GM12865 (cell line): ENCODE measurements at regions not wholly inside any gene's neighbourhood (a gene's known extent, or its start where the extent isn't known, plus 50 kb on each side); places are given as distances from the start of the nearest gene placed in this dataset.

Experiments
- DNase-seq: peaks from one replicate; pipeline ENCODE4 v3.0.0; 2010; ENCODE audit warnings: low read depth
- H3K4me3 ChIP-seq: 2 replicates; pipeline ENCODE4 v1.5.1; 2011; ENCODE audit warnings: mild to moderate bottlenecking, low read depth, low read length, control low read depth
- TF ChIP-seq, protein P1 (sequence below): IDR thresholded peaks from 2 replicates; pipeline ENCODE4 v1.5.1; 2011; ENCODE audit warnings: low read length, control low read depth, low read depth, inconsistent platforms; ENCODE audit not compliant: insufficient read depth; ENCODE audit errors: missing control alignments

DNA sequence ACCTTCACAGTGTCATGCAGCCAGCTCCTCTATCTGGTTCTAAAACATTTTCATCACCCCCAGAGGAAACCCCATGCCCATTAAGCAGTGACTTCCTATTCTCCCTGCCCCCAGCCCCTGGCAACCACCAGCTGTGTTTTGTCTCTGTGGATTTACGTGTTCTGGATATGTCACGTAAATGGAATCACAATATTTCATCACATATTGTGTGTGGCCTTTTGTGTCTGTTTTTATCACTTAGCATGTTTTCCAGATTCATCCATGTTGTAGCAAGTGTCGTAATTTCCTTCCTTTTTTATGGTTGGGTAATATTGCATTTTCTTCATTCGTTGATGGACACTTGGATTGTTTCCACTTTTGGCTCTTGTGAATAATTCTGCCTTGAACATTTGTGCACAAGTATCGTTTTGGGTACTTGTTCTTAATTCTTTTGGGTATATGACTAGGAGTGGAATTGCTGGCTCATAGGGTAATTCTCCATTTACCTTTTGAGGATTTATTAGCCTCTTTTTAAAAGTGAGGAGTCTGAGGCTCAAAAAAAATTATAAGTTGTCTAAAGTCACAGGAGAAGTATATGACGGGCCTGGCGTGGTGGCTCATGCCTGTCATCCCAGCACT is 127.0 kb downstream of the MRPS6 start:
- DNase-seq: no peak
- H3K4me3 ChIP-seq: no peak overlapping the region
- TF ChIP-seq, protein P1, sequence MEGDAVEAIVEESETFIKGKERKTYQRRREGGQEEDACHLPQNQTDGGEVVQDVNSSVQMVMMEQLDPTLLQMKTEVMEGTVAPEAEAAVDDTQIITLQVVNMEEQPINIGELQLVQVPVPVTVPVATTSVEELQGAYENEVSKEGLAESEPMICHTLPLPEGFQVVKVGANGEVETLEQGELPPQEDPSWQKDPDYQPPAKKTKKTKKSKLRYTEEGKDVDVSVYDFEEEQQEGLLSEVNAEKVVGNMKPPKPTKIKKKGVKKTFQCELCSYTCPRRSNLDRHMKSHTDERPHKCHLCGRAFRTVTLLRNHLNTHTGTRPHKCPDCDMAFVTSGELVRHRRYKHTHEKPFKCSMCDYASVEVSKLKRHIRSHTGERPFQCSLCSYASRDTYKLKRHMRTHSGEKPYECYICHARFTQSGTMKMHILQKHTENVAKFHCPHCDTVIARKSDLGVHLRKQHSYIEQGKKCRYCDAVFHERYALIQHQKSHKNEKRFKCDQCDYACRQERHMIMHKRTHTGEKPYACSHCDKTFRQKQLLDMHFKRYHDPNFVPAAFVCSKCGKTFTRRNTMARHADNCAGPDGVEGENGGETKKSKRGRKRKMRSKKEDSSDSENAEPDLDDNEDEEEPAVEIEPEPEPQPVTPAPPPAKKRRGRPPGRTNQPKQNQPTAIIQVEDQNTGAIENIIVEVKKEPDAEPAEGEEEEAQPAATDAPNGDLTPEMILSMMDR: no peak

DNA sequence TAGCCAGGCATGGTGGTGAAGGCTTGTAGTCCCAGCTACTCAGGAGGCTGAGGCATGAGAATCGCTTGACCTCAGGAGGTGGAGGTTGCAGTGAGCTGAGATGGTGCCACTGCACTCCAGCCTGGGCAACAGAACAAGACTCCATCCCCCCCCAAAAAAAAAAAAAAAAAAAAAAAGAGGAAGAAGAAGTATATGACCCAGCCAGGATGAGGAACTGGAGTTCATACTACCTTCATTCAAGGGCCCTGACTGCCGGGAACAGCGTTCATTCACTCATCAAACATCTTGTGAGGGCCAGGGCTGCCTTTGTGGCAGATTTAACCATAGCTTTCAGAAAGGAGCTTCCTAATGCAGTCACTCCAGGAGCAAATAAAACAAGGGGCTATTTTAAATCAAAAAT is 127.6 kb downstream of the MRPS6 start:
- TF ChIP-seq, protein P1: no peak
- no peak for DNase-seq
- H3K4me3 ChIP-seq: no peak overlapping the region

DNA sequence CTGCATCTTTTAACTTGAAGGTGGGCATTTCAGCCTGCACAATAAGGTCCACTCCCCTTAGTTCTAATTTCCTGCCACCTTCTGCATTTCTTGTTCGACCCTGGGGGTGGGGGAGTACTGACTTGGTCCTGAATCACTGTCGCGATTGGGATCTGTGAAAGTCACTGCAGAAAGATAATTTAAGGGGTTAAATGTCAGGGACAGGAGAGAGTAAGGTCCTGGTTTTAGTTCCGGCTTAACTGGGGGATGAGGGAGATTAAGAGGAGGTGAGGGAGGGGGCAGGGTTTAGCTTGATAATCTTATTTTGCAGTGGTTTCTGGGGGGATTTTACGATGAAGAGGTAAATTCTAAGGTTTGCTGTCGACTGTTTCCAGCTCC is 128.1 kb downstream of the MRPS6 start:
- DNase-seq: no peak
- peak overlapping the region; percentile 33 for H3K4me3 ChIP-seq
- TF ChIP-seq, protein P1: no peak

DNA sequence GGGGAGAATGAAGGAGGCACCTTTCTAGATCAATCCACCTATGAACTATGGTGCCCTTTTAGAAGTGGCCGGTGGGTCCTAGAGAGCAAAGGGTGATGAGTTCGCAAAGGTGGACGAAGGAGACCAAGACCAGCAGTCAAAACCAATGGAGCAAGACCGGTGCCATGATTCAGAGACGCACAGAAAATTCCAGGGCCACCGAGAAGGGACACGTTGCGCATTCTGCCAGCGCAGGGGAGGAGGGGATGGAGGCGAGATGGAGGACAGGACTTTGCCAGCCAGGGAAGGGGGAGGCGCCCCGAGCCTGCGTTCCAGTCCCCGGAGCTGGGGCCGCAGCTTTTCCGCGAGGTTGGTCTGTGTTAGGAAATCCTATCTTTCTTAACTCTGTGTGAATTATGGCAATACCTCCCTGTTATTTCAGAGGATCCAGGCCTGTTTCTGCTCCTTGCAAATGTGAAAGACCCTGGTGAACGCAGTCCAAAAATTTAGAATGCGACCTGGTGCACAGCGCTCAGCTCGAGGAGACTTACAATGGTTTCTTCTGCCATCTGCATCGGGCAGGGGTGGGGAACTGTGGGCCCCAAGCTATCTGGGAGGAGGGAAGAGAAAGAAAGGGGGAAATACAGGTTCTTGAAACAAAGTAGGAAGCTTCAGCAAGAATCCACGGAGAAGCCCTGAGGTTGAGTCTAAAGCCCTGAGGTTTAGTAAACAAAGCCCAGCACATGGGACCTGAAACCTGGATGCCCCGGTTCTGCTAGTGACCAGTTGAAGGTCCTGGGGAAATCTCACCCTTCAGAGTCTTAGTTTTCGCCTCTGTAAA is 129.4 kb downstream of the MRPS6 start:
- no peak for DNase-seq
- no peak overlapping the region for H3K4me3 ChIP-seq
- TF ChIP-seq, protein P1: no peak

DNA sequence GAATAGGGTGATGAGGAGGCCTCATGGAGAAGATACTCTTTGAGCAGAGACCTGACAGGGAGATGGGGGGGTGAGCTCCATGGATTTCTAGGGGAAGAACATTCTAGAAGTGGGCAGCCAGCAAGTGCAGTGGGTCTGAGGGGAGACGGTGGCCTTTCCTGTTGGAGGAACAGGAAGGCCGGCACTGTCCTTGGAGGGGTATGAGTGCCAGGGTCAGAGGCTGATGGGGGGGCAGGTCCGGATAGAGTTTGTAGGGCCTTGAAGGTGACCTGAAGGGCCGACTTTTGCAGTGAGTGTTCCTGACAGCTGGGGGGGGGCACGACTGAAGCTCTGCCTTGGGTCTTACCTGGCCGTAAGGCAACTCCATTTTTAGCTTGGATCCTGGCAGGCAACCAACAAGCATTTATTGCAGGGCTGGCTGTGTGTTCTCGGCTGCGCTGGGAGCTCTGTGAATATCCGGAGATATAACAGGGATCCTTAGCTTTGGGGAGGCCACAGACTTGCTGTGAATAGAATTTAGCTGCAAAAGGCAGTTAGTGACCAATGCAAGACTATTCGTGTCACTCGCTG is 130.6 kb downstream of the MRPS6 start:
- no peak for DNase-seq
- TF ChIP-seq, protein P1: no peak
- H3K4me3 ChIP-seq: no peak overlapping the region

DNA sequence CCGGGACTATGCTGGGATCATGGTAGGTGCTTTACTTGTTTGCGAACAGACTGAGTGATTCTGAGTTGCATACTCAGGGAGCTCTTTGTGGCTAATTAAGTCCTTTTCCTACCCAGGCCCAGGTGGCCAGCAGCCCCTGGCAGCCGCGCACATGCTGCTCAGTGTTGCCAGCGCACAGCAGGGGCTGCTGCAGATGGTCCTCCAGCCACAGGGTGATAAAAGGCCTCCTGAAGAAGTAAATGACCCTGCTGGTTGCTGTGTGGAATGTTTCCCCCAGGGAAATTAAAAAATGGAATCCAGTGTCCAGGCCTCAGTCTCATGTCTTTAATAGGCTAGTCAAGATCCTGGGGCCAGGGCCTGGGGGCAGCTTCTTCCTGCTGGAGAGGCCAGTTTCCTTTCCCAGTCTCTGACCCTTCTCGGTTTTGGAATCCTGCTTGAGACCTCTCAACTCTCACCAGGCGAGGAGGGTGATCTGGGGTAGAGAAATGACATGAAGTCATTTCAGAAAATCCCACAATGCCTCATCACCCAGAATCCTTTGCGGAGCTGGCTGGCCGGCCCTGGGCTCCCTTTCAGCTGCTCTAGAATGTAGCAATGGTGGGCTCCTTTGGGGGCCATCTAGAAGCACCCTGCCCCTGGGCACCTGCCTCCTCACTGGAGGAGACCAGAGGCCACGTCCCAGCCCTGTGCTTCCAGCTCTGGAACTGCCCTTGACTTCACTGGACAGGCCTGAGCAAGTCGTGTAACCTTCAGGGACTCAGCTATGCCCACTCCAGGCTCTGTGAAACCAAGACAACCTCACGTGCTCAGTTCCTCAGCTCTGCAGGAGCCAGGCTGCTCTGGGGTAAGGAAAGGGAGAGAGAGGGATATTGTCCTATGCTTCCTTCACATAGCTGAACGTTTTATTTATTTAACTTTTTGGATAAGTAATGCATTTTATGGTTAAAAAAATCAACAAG is 131.4 kb downstream of the MRPS6 start:
- no peak overlapping the region for H3K4me3 ChIP-seq
- TF ChIP-seq, protein P1: no peak
- DNase-seq: no peak
